ENCODE measurements at regions not wholly inside any gene's neighbourhood (a gene's known extent, or its start where the extent isn't known, plus 50 kb on each side); places are given as distances from the start of the nearest gene placed in this dataset.
A peak's percentile ranks its signal among the peaks of the same experiment; 100 is the strongest.
"Not testable (repeated sequence)": the region's sequence is repeated elsewhere in the genome, so short reads cannot be mapped to it uniquely, and the experiment has no call there.

DNA sequence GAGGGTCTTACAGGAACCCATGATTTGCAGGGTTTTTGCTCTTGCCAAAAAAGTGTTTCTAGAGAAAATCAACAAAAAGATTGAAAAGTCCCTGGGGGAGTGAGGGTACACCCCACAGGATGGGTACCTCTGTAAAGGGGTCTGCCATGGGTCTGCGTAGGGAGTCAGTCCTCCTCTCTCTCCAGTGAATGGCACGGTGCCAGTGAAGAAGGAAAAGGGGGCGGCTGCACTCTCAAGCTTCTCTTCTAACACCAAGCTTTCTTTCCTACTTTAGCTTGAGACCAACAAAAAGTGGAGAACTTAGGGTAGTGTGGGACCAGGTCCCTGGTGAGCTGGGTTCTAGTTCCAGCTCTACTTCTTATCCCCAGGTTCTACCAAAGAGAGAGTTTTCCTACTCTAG, 87.4 kb downstream of the GLUL start:
- DNase-seq (ENCODE audit: low read depth in 1 of 2, low spot score in 1 of 2) = no peak
- no peak for TF ChIP-seq JUND (IDR thresholded peaks at IDR 0.05; ENCODE audit: low read depth)
- in situ Hi-C loops (cut with HindIII; ENCODE audit: low pct_unique_long_range_greater_than_20kb, low sequenced_read_pairs) = no loop called here

DNA sequence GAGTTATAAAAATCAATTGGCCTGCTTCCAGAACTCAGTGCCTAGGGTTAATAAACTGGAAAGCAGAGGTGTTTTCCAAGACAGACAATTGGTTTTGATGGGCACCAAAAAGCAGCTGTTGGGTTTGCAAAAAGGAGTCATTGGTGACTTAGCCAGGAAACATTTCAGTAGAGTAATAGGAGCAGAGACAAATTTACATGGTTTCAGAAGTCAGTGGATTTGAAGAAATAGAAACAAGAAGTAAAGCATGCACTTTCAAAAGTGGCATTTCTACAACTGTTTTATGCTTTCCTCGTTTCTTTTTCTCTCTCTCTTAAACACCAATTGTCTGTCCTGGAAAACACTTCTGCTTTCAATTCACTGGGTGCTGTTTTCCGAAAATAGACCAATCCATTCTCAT, 87.8 kb downstream of the GLUL start:
- DNase-seq (ENCODE audit: low read depth in 1 of 2, low spot score in 1 of 2) = no peak
- no peak for TF ChIP-seq JUND (IDR thresholded peaks at IDR 0.05; ENCODE audit: low read depth)
- in situ Hi-C loops (cut with HindIII; ENCODE audit: low pct_unique_long_range_greater_than_20kb, low sequenced_read_pairs) = no loop called here

DNA sequence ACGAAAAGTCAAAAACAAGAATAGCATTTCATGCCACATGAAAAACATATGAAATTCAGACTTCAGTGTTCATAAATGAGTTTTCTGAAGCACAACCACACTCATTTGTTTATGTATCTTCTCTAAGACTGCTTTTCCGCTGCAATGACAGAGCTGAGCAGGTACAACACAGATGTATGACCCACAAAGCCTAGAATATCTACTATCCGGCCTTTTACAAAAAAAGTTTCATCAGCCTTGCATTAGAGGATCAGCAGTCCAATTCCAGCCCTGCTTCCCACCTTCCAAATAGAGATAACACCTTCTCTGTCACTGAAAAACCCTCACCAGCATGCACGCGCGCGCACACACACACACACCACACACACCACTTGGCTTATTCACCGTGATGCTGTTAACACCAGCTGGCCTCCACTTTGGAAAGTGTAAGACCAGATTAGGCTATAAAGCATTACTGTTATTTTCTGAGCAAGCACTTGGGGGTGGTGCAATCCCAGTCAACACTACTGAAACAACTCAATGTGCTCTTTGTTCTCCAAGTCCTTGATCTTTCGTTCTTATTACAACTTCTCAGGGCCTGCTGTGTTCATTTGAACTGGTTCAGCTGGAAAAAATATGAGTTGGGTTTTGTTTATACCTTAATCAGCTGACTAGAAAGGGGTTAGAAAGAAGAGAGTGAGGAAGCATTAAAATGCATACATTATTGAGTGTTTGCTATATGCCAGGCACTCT, 90.0 kb downstream of the GLUL start:
- DNase-seq (ENCODE audit: low read depth in 1 of 2, low spot score in 1 of 2) = peak in 1 of 2 experiments; percentile 71
- in situ Hi-C loops (cut with HindIII; ENCODE audit: low pct_unique_long_range_greater_than_20kb, low sequenced_read_pairs) = no loop called here
- TF ChIP-seq JUND (IDR thresholded peaks at IDR 0.05; ENCODE audit: low read depth) = no peak

DNA sequence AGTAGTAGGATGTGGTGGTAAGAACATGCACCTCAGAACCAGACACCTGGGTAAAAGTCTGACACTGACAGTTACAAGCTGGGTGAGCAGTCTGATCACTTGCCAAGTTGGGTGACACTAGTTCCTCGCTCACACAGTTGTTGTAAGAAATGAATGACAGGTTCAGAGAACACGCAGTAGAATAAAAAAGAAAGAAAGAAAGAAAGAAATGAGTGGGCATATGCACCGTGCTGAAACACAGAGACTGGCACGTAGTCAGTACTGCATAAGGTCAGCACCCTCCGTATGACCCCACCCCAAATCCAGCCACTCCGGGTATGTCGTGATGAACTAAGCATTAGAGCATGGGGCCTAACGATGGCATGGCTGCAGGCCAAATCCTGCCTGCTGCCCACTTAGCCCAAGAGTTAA, 90.6 kb downstream of the GLUL start:
- in situ Hi-C loops (cut with HindIII; ENCODE audit: low pct_unique_long_range_greater_than_20kb, low sequenced_read_pairs) = no loop called here
- TF ChIP-seq JUND (IDR thresholded peaks at IDR 0.05; ENCODE audit: low read depth) = no peak
- no peak for DNase-seq (ENCODE audit: low read depth in 1 of 2, low spot score in 1 of 2)

DNA sequence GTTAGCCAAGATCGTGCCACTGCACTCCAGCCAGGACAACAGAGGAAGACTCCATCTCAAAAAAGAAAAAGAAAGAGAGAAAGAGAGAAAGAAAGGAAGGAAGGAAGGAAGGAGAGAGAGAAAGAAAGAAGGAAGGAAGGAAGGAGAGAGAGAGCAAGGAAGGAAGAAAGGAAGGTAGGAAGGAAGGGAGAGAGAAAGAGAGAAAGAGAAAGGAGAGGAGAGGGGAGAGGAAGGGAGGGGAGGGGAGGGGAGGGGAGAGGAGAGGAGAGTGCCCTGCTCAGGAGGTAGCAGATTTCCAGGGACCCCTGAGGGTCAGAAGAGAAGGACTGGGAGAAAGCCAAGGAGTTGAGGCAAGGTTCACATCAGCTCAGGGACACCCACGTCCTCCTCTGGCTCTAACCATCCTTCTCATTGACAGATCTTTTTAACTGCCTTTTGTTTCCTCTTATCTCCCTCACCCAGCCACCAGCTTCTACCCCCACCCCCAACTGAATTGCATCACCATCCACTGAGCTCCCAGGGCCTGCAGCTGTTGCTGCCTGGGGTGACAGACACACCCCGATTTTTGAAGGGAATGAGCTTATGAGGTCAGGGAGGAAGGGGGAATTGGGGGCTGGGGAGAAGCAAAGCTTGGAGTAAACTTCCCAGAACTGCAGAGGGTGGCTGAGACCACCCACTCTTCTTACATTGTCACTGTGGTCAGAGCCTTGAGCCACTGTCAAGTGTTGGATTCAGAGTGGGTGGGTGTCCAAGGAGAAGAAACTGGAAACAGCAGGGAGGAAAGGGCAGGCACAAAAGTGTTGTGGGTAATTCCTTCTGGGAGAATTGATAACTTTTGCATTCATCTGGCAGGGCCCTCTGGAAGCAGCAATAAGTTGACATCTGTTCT, 91.6 kb downstream of the GLUL start:
- no peak for DNase-seq (ENCODE audit: low read depth in 1 of 2, low spot score in 1 of 2)
- no peak for TF ChIP-seq JUND (IDR thresholded peaks at IDR 0.05; ENCODE audit: low read depth)
- in situ Hi-C loops (cut with HindIII; ENCODE audit: low pct_unique_long_range_greater_than_20kb, low sequenced_read_pairs) = no loop called here

DNA sequence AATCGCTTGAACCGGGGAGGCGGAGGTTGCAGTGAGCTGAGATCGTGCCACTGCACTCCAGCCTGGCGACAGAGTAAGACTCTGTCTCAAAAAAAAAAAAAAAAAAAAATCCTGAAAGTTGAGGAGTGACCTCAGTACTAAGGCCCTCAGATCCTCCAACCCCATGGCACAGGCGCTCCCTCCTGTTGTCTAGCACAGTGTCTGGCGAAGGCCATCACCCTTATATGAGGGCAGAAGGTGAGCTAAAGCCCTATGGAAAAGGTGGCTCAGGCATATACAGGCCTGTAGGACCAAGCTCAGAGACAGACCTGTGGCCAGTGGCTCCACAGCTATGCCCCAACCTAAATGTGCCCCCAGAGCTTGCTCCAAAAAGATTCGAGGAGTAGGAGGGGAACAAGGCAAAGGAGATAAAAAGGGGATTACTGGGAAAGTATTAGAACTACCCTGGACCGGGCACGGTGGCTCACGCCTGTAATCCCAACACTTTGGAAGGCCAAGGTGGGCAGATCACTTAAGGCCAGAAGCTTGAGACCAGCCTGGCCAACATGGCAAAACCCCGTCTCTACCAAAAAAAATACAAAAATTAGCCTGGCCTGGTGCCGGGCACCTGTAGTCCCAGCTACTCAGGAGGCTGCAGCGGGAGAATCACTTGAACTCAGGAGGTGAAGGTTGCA, 92.4 kb downstream of the GLUL start:
- in situ Hi-C loops (cut with HindIII; ENCODE audit: low pct_unique_long_range_greater_than_20kb, low sequenced_read_pairs); DNase-seq (ENCODE audit: low read depth in 1 of 2, low spot score in 1 of 2): not testable (repeated sequence)

DNA sequence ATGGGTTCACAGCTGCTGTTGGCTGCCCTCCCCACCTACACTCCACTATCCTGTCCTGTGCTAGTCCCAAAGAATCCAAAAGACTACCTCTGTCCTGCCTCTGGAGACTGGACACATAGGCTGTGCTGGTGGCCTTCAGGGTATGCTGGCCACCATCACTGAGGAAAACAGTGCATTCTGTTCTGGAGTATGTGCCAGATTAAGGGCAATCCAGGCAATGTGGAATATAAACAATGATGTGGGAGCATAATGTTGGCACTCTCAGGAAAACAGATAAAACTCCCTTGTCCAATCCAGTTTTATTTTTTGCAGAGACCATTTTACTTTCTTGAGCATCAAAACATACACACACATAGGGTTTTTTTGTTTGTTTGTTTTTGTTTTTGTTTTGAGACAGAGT, 94.3 kb downstream of the GLUL start:
- no peak for TF ChIP-seq JUND (IDR thresholded peaks at IDR 0.05; ENCODE audit: low read depth)
- in situ Hi-C loops (cut with HindIII; ENCODE audit: low pct_unique_long_range_greater_than_20kb, low sequenced_read_pairs) = no loop called here
- no peak for DNase-seq (ENCODE audit: low read depth in 1 of 2, low spot score in 1 of 2)

DNA sequence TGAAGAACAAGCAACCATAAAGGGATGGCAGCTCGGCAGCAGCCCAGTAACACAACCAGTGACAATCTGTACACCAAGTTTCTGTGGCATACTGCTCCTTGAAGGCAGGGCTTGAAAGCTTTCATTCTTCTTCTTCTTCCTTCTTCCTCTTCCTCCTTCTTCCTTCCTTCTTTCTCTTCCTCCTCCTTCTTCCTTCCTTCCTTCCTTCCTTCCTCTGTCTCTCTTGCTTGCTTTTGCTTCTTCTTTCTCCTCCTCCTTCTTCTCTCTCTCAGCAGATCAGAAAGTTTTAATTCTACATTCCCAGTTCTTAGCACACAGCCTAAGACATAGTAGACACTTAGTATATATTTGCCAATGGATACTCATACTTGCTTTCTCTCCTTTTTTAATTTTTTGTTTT, 95.9 kb downstream of the GLUL start:
- DNase-seq (ENCODE audit: low read depth in 1 of 2, low spot score in 1 of 2) = no peak

DNA sequence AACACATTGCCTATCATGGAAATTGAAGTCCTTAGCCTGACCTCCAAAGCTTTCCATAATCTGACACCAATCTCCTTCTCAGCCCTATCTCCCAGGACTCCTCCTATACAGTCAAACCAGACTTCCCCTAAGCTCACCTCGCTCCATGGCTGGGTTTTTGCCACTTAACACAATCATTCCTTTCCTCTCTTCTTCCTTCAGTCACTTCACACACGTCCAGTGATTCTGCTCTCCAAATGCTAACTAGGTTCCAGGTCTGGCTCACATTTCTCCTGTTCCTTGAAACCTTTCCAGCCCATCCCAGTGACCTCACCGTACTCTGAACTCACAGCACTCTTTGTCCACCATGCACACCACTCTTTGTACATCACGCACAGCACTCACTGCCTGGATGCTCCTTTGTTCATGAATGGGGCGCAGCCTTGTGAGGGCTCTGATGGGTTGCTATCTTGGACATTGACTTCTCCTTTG, 98.4 kb downstream of the GLUL start:
- no peak for TF ChIP-seq JUND (IDR thresholded peaks at IDR 0.05; ENCODE audit: low read depth)
- in situ Hi-C loops (cut with HindIII; ENCODE audit: low pct_unique_long_range_greater_than_20kb, low sequenced_read_pairs) = no loop called here
- DNase-seq (ENCODE audit: low read depth in 1 of 2, low spot score in 1 of 2) = no peak

More for the DNA sequence above, 95.9 kb downstream of the GLUL start:
- in situ Hi-C loops (cut with HindIII; ENCODE audit: low pct_unique_long_range_greater_than_20kb, low sequenced_read_pairs) = no loop called here
- no peak for TF ChIP-seq JUND (IDR thresholded peaks at IDR 0.05; ENCODE audit: low read depth)

DNA sequence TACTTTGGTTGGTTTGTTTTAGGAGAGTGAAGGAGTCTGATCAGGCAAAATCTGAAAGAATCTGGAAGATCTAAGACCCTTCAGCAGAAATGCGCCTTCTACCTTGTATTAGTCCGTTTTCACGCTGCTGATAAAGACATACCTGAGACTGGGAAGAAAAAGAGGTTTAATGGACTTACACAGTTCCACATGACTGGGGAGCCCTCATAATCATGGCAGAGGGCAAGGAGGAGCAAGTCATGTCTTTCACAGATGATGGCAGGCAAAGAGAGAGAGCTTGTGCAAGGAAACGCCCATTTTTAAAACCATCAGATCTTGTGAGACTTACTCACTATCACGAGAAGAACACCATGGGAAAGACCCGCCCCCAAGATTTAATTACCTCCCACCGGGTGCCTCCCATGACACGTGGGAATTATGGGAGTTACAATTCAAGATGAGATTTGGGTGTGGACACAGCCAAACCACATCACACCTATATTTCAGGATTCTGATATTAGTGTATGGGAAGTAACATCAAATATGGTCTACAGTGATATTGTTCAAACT, 99.3 kb downstream of the GLUL start:
- no peak for TF ChIP-seq JUND (IDR thresholded peaks at IDR 0.05; ENCODE audit: low read depth)
- in situ Hi-C loops (cut with HindIII; ENCODE audit: low pct_unique_long_range_greater_than_20kb, low sequenced_read_pairs) = no loop called here

DNA sequence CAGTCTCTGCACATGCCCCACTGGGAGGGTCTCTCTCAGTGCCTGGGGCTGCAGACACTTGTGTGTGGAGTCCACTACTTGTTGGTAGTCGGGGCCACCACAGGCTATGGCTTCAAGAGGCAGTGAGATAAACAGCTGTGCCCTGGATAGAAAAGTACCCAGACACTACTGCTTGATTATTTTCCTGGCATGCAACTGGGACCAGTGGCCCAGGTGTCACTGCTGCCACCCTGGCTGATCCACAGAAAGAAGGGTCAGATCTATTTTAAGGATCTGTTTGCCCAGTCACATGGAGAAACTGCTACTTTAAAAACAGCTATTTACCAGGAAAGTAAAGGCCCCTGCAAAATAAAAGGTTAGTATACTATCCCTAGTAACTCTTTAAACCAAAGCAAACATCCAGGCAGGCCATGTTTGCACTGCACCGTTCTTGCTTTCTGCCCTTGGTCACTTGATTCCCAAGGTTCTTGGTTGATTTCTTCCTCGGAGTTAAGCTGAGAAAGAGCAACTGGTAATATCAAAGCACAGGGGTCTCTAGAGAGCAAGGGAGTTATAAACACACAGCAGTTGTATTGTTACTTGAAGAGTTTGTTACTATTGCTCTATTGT, 99.9 kb downstream of the GLUL start:
- in situ Hi-C loops (cut with HindIII; ENCODE audit: low pct_unique_long_range_greater_than_20kb, low sequenced_read_pairs) = no loop called here
- DNase-seq (ENCODE audit: low read depth in 1 of 2, low spot score in 1 of 2) = no peak

More for the DNA sequence above, 99.3 kb downstream of the GLUL start:
- DNase-seq (ENCODE audit: low read depth in 1 of 2, low spot score in 1 of 2) = no peak

More for the DNA sequence above, 99.9 kb downstream of the GLUL start:
- no peak for TF ChIP-seq JUND (IDR thresholded peaks at IDR 0.05; ENCODE audit: low read depth)

Data from T47D (cell line).